NCI-H526 treated with DMSO at 0.1 percent for 48 hours (cell line): ENCODE measurements at regions not wholly inside any gene's neighbourhood (a gene's known extent, or its start where the extent isn't known, plus 50 kb on each side); places are given as distances from the start of the nearest gene placed in this dataset.
A peak's percentile ranks its signal among the peaks of the same experiment; 100 is the strongest.

Experiments used
- DNase-seq: peaks from one replicate; lab custom pipeline; 2025; lab: John Stamatoyannopoulos, UW

GRCh38 chr12:25058012-25058411 is 109.1 kb upstream of the BCAT1 start:
- DNase-seq, result peak; percentile 81

- peak; percentile 95 for DNase-seq
These were observed 107.7 kb upstream of the BCAT1 start for GRCh38 chr12:25056486-25057130.

- DNase-seq, result peak; percentile 79
These were observed 107.1 kb upstream of the BCAT1 start for GRCh38 chr12:25056011-25056410.

- DNase-seq, result no peak
These were observed 105.9 kb upstream of the BCAT1 start for GRCh38 chr12:25054783-25055144.

GRCh38 chr12:25054076-25054782 is 105.3 kb upstream of the BCAT1 start:
- peak; percentile 67 for DNase-seq

- DNase-seq, result no peak
These were observed 104.0 kb upstream of the BCAT1 start for GRCh38 chr12:25052914-25053211.

GRCh38 chr12:25052196-25052913 is 103.5 kb upstream of the BCAT1 start:
- DNase-seq, result peak; percentile 92

- DNase-seq, result peak; percentile 93
These were observed 102.8 kb upstream of the BCAT1 start for GRCh38 chr12:25051656-25052195.

GRCh38 chr12:25051171-25051570 is 102.3 kb upstream of the BCAT1 start:
- no peak for DNase-seq

GRCh38 chr12:25045869-25046268 is 97.0 kb upstream of the BCAT1 start:
- DNase-seq, result no peak

- DNase-seq, result no peak
These were observed 92.3 kb upstream of the BCAT1 start for GRCh38 chr12:25041006-25041741.

- no peak for DNase-seq
These were observed 91.7 kb upstream of the BCAT1 start for GRCh38 chr12:25040593-25040992.

- DNase-seq, result no peak
These were observed 85.8 kb upstream of the BCAT1 start for GRCh38 chr12:25034676-25035075.

GRCh38 chr12:25025951-25026490 is 77.1 kb upstream of the BCAT1 start:
- no peak for DNase-seq

GRCh38 chr12:25025260-25025659 is 76.4 kb upstream of the BCAT1 start:
- DNase-seq, result no peak

GRCh38 chr12:25023808-25024207 is 74.9 kb upstream of the BCAT1 start:
- peak; percentile 91 for DNase-seq

- no peak for DNase-seq
These were observed 71.8 kb upstream of the BCAT1 start for GRCh38 chr12:25020621-25021243.

- no peak for DNase-seq
These were observed 69.2 kb upstream of the BCAT1 start for GRCh38 chr12:25018146-25018545.

- DNase-seq, result no peak
These were observed 68.4 kb upstream of the BCAT1 start for GRCh38 chr12:25017336-25017735.

- no peak for DNase-seq
These were observed 66.1 kb upstream of the BCAT1 start for GRCh38 chr12:25014961-25015360.

- no peak for DNase-seq
These were observed 64.2 kb upstream of the BCAT1 start for GRCh38 chr12:25013061-25013460.
